A673 (cell line): ENCODE measurements at regions not wholly inside any gene's neighbourhood (a gene's known extent, or its start where the extent isn't known, plus 50 kb on each side); places are given as distances from the start of the nearest gene placed in this dataset.

Experiments
- BruUV-seq: library from RNA; stranded (reverse); fragments of 400-500 nt; replicated peaks from 2 replicates; lab custom pipeline; 2021; lab: Mats Ljungman, UMichigan
- CTCF ChIA-PET: fragments of 300-600 bp; sonication (Branson Sonifier 250); formaldehyde crosslinking; loops from one replicate; lab custom pipeline; 2022; ENCODE audit warnings: antibody characterized with exemption; lab: Charles Lee
- POLR2A ChIA-PET: fragments of 300-600 bp; sonication (Branson Sonifier 250); formaldehyde crosslinking; loops from one replicate; lab custom pipeline; 2022; ENCODE audit warnings: antibody characterized with exemption; ENCODE audit not compliant: low non-redundant PET; lab: Charles Lee
- DNase-seq: peaks from one replicate; pipeline ENCODE4 v3.0.0-alpha.2; 2015; ENCODE audit warnings: low spot score
- H3K27ac ChIP-seq: fragments of 200-600 bp; sonication (generic); 2 replicates; pipeline ENCODE4 v1.5.1; 2016; ENCODE audit warnings: mixed run types, low read depth, mild to moderate bottlenecking, mixed read lengths, antibody characterized with exemption, low read length; ENCODE audit not compliant: poor library complexity, severe bottlenecking
- H3K27me3 ChIP-seq: fragments of 200-600 bp; sonication (generic); replicated peaks from 2 replicates; pipeline ENCODE4 v1.6.1; 2017; ENCODE audit warnings: mixed run types, low read depth, mild to moderate bottlenecking, mixed read lengths, antibody characterized with exemption, low read length; ENCODE audit not compliant: insufficient read depth, poor library complexity
- H3K36me3 ChIP-seq: fragments of 200-600 bp; sonication (generic); 2 replicates; pipeline ENCODE4 v1.6.1; 2016; ENCODE audit warnings: mixed run types, mild to moderate bottlenecking, mixed read lengths, antibody characterized with exemption, low read length; ENCODE audit not compliant: insufficient read depth, poor library complexity, severe bottlenecking
- H3K4me1 ChIP-seq: fragments of 200-600 bp; sonication (generic); 2 replicates; pipeline ENCODE4 v1.6.1; 2017; ENCODE audit warnings: mixed run types, mild to moderate bottlenecking, mixed read lengths, antibody characterized with exemption, low read length; ENCODE audit not compliant: insufficient read depth, poor library complexity, severe bottlenecking
- H3K4me3 ChIP-seq: fragments of 200-600 bp; sonication (generic); 2 replicates; pipeline ENCODE4 v1.5.1; 2016; ENCODE audit warnings: low read depth, mixed run types, mild to moderate bottlenecking, mixed read lengths, low read length; ENCODE audit not compliant: poor library complexity, severe bottlenecking
- H3K9me3 ChIP-seq: fragments of 200-600 bp; sonication (generic); 2 replicates; pipeline ENCODE4 v1.6.1; 2016; ENCODE audit warnings: mixed run types, low read depth, mild to moderate bottlenecking, mixed read lengths, antibody characterized with exemption, low read length; ENCODE audit not compliant: poor library complexity, severe bottlenecking
- EZH2 ChIP-seq: fragments of 200-600 bp; sonication (generic); IDR thresholded peaks from 2 replicates; pipeline ENCODE4 v1.6.1; 2017; ENCODE audit warnings: borderline replicate concordance, low read depth, mild to moderate bottlenecking, mixed read lengths, antibody characterized with exemption, low read length; ENCODE audit not compliant: poor library complexity, severe bottlenecking
- intact Hi-C: fragments of 100-400 bp; cut with micrococcal nuclease; formaldehyde crosslinking; loops from one replicate; pipeline ENCODE4 v1.10.0; 2022; ENCODE audit not compliant: unreplicated experiment
- TF ChIP-seq, protein P1 (sequence below): fragments of 300-800, 200-600 bp; sonication (generic); conservative IDR thresholded peaks from 2 replicates; pipeline ENCODE4 v1.5.1; 2017; ENCODE audit warnings: low read depth, mild to moderate bottlenecking, antibody characterized with exemption, low read length, moderate library complexity, mixed read lengths

DNA sequence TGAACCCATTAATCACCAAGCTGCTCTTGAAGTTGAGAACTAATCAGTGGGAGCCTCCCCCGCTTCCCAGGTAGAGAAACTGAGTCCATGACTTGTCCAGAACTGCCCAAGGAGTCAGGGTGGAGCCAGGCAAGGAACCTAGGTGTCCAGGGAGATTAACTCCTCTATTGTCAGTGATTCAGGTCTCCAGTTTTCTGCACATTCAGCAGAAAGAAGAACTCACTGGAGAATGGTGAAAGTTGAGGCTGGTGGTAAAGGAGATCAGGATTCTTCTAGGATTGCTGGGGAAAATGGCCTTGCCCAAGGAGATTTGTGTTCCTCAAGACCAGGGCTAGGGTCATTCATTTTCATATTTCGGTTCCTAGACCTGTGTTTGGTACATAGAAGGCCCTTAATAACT lies 87.2 kb upstream of the CISTR start:
- ChIA-PET POLR2A (no interaction called here), CTCF (no interaction called here)
- intact Hi-C loops = no loop called here
- no peak for DNase-seq
- H3K36me3 ChIP-seq = no peaks in the 10 kb centered on the region
- no peaks in the 10 kb centered on the region for H3K4me1 ChIP-seq
- H3K27me3 ChIP-seq = peaks cover 19% of the 10 kb centered on the region
- no peak overlapping the region for H3K4me3 ChIP-seq
- no peaks in the 10 kb centered on the region for H3K9me3 ChIP-seq
- H3K27ac ChIP-seq = no peak overlapping the region
- TF ChIP-seq, protein P1, sequence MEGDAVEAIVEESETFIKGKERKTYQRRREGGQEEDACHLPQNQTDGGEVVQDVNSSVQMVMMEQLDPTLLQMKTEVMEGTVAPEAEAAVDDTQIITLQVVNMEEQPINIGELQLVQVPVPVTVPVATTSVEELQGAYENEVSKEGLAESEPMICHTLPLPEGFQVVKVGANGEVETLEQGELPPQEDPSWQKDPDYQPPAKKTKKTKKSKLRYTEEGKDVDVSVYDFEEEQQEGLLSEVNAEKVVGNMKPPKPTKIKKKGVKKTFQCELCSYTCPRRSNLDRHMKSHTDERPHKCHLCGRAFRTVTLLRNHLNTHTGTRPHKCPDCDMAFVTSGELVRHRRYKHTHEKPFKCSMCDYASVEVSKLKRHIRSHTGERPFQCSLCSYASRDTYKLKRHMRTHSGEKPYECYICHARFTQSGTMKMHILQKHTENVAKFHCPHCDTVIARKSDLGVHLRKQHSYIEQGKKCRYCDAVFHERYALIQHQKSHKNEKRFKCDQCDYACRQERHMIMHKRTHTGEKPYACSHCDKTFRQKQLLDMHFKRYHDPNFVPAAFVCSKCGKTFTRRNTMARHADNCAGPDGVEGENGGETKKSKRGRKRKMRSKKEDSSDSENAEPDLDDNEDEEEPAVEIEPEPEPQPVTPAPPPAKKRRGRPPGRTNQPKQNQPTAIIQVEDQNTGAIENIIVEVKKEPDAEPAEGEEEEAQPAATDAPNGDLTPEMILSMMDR = no peak
- no peak for TF ChIP-seq EZH2
- no TSS peak for BruUV-seq

DNA sequence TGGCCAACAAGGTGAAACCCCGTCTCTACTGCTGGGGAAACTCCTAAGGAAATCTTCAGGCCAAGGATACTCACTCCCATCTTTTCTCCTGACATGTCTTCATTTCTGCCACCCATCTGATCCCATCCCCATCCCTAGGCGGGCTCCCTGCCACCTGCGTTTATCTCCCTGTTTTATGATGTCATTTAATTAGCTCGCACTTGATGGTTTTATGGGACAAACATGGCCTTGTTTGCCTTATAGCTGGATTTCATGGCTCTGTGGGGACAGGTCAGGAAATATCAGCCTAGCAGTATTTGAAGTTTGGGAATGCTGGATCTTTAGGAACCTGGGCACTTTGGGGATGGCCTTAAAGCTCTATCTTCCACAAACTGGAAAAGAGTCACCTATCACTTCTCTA lies 88.5 kb upstream of the CISTR start:
- CTCF ChIA-PET = no interaction called here

DNA sequence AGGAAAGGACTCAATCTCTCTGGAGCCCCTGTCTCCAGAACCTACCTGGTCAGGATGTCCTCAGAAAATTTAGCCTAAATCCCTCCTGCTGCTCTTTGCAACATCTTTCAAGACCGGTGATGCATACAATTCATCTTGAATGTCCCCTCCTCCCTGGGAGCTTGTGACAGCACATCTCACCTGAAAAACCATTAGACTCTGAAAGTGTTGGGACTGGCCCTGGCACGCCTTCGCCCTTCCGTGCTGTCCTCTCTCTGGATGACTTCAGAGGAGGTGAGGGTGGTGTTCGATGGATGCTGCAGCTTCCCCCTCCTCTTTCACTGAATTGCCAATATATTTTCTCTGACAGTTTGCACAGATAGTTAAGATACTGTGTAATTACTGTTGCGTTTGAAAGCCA lies 90.9 kb upstream of the CISTR start:
- Histone ChIP-seq H3K27ac (no peak overlapping the region), H3K9me3 (no peaks in the 10 kb centered on the region), H3K4me1 (no peaks in the 10 kb centered on the region), H3K4me3 (no peak overlapping the region), H3K27me3 (peaks cover 5% of the 10 kb centered on the region), H3K36me3 (no peaks in the 10 kb centered on the region)
- POLR2A ChIA-PET = no interaction called here
- intact Hi-C loops = no loop called here
- CTCF ChIA-PET = interaction anchor here (0.7 kb wide), 1 partner anchor 9 kb away, joined by 3 read pairs; no protein-coding TSS in a partner anchor
- BruUV-seq = no TSS peak
- TF ChIP-seq, protein P1 = no peak
- no peak for TF ChIP-seq EZH2
- DNase-seq = no peak

More for the DNA sequence above, 88.5 kb upstream of the CISTR start:
- H3K36me3 ChIP-seq = no peaks in the 10 kb centered on the region
- peaks cover 15% of the 10 kb centered on the region for H3K27me3 ChIP-seq
- intact Hi-C loops = no loop called here
- no peak for DNase-seq
- no peaks in the 10 kb centered on the region for H3K4me1 ChIP-seq
- no peak for TF ChIP-seq EZH2
- TF ChIP-seq, protein P1 = no peak
- no TSS peak for BruUV-seq
- POLR2A ChIA-PET = no interaction called here
- H3K4me3 ChIP-seq = no peak overlapping the region
- H3K9me3 ChIP-seq = no peaks in the 10 kb centered on the region
- H3K27ac ChIP-seq = no peak overlapping the region
